Uterus (tissue), 3 donors: ENCODE measurements at regions not wholly inside any gene's neighbourhood (a gene's known extent, or its start where the extent isn't known, plus 50 kb on each side); places are given as distances from the start of the nearest gene placed in this dataset.

Experiments
- DNase-seq, 2 donors: peaks; one replicate each; pipeline ENCODE4 v3.0.0-alpha.2; 2019 to 2020
- H3K27ac ChIP-seq, 2 donors: fragments of 200-600 bp; sonication (generic); 1 replicate in 1 of 2; 2 replicates in 1 of 2; pipeline ENCODE4 v1.5.1; 2016 to 2018
- H3K27me3 ChIP-seq, 2 donors: fragments of 200-600 bp; sonication (generic); one replicate each; pipeline ENCODE4 v1.5.1; 2018 to 2019; ENCODE audit warnings: control low read depth in 1 of 2
- H3K36me3 ChIP-seq, 2 donors: fragments of 200-600 bp; sonication (generic); one replicate each; pipeline ENCODE4 v1.5.1; 2019; ENCODE audit warnings: control low read depth in 1 of 2
- H3K4me1 ChIP-seq, 2 donors: fragments of 200-600 bp; sonication (generic); one replicate each; pipeline ENCODE4 v1.5.1; 2018 to 2019; ENCODE audit warnings: control low read depth in 1 of 2
- H3K4me3 ChIP-seq, 2 donors: fragments of 200-600 bp; sonication (generic); 1 replicate in 1 of 2; 2 replicates in 1 of 2; pipeline ENCODE4 v1.5.1; 2018 to 2019; ENCODE audit warnings: mild to moderate bottlenecking in 1 of 2
- H3K9me3 ChIP-seq, 2 donors: fragments of 200-600 bp; sonication (generic); one replicate each; pipeline ENCODE4 v1.5.1; 2019; ENCODE audit warnings: control low read depth in 1 of 2
- CTCF ChIP-seq, 4 experiments: fragments of 200-600 bp in 2 of 4; fragments of 450-650 bp in 2 of 4; sonication (generic) in 2 of 4; IDR thresholded peaks; one replicate each; pipeline ENCODE4 v1.5.1; 2016 to 2019; ENCODE audit warnings: antibody characterized with exemption in 4 of 4, mild to moderate bottlenecking in 2 of 4, moderate library complexity in 1 of 4
- POLR2A ChIP-seq, 2 donors: fragments of 450-650 bp; IDR thresholded peaks; one replicate each; pipeline ENCODE4 v1.6.1; 2016; ENCODE audit warnings: antibody characterized with exemption in 2 of 2, mild to moderate bottlenecking in 1 of 2, moderate library complexity in 1 of 2
- intact Hi-C: fragments of 100-400 bp; cut with DNase I; formaldehyde crosslinking; loops from one replicate; pipeline ENCODE4 v1.15.1; 2023; ENCODE audit warnings: low total_unique reads
- donor health status: DM: yes; HTN: yes; CAD: no.

- Histone ChIP-seq H3K27ac (no peak overlapping the region), H3K4me3 (no peak overlapping the region), H3K4me1 (no peaks in the 10 kb centered on the region), H3K36me3 (no peaks in the 10 kb centered on the region), H3K27me3 (no peaks in the 10 kb centered on the region), H3K9me3 (no peaks in the 10 kb centered on the region)
- DNase-seq: no peak
- TF ChIP-seq POLR2A (IDR thresholded peaks at IDR 0.05) (no peak), CTCF (IDR thresholded peaks at IDR 0.05) (no peak)
- intact Hi-C loops: no loop called here
These were observed 253.0 kb downstream of the SNAPC1 start for GRCh38 chr14:62015243-62015642.

- intact Hi-C loops: no loop called here
- no peaks in the 10 kb centered on the region for H3K9me3 ChIP-seq
- no peak for DNase-seq
These were observed 253.7 kb downstream of the SNAPC1 start for GRCh38 chr14:62015945-62016344.

GRCh38 chr14:62017651-62018230, 255.5 kb downstream of the SNAPC1 start:
- no peak for DNase-seq
- no peaks in the 10 kb centered on the region for H3K36me3 ChIP-seq
- no peaks in the 10 kb centered on the region for H3K27me3 ChIP-seq
- intact Hi-C loops: no loop called here
- no peak overlapping the region for H3K27ac ChIP-seq
- no peaks in the 10 kb centered on the region for H3K9me3 ChIP-seq
- TF ChIP-seq CTCF (IDR thresholded peaks at IDR 0.05) (no peak), POLR2A (IDR thresholded peaks at IDR 0.05) (no peak)
- no peaks in the 10 kb centered on the region for H3K4me1 ChIP-seq
- H3K4me3 ChIP-seq: no peak overlapping the region

More at GRCh38 chr14:62015945-62016344, 253.7 kb downstream of the SNAPC1 start:
- H3K27ac ChIP-seq: no peak overlapping the region
- TF ChIP-seq POLR2A (IDR thresholded peaks at IDR 0.05) (no peak), CTCF (IDR thresholded peaks at IDR 0.05) (no peak)
- H3K27me3 ChIP-seq: no peaks in the 10 kb centered on the region
- H3K36me3 ChIP-seq: no peaks in the 10 kb centered on the region
- H3K4me1 ChIP-seq: no peaks in the 10 kb centered on the region
- H3K4me3 ChIP-seq: no peak overlapping the region

- H3K36me3 ChIP-seq: no peaks in the 10 kb centered on the region
- no peak overlapping the region for H3K4me3 ChIP-seq
- no peak overlapping the region for H3K27ac ChIP-seq
- no peak for TF ChIP-seq CTCF (IDR thresholded peaks at IDR 0.05)
- no peak for TF ChIP-seq POLR2A (IDR thresholded peaks at IDR 0.05)
- DNase-seq: no peak
- no peaks in the 10 kb centered on the region for H3K4me1 ChIP-seq
- H3K27me3 ChIP-seq: no peaks in the 10 kb centered on the region
- H3K9me3 ChIP-seq: no peaks in the 10 kb centered on the region
- intact Hi-C loops: no loop called here
These were observed 256.4 kb downstream of the SNAPC1 start for GRCh38 chr14:62018606-62019005.

- H3K4me1 ChIP-seq: no peaks in the 10 kb centered on the region
- no peaks in the 10 kb centered on the region for H3K9me3 ChIP-seq
- intact Hi-C loops: no loop called here
- no peaks in the 10 kb centered on the region for H3K36me3 ChIP-seq
- H3K4me3 ChIP-seq: no peak overlapping the region
- no peaks in the 10 kb centered on the region for H3K27me3 ChIP-seq
- no peak for TF ChIP-seq POLR2A (IDR thresholded peaks at IDR 0.05)
- no peak for TF ChIP-seq CTCF (IDR thresholded peaks at IDR 0.05)
- DNase-seq: no peak
- H3K27ac ChIP-seq: no peak overlapping the region
These were observed 265.7 kb downstream of the SNAPC1 start for GRCh38 chr14:62027958-62028357.
